ENCODE measurements at regions not wholly inside any gene's neighbourhood (a gene's known extent, or its start where the extent isn't known, plus 50 kb on each side); places are given as distances from the start of the nearest gene placed in this dataset.

GRCh38 chr5:143610946-143611345 is 201.0 kb upstream of the HMHB1 start:
- TF ChIP-seq CTCF (conservative IDR thresholded peaks at IDR 0.05) (no peak), EZH2 (IDR thresholded peaks at IDR 0.05; ENCODE audit: low read depth) (no peak)

Measured in PC-9 (cell line).